CD4-positive, alpha-beta T cell treated with Interleukin-4 for 1 hour (primary cell): ENCODE measurements at regions not wholly inside any gene's neighbourhood (a gene's known extent, or its start where the extent isn't known, plus 50 kb on each side); places are given as distances from the start of the nearest gene placed in this dataset.

Experiments
- DNase-seq, 2 donors: peaks; one replicate each; pipeline ENCODE4 v3.0.0-alpha.2; 2020 to 2022

DNA sequence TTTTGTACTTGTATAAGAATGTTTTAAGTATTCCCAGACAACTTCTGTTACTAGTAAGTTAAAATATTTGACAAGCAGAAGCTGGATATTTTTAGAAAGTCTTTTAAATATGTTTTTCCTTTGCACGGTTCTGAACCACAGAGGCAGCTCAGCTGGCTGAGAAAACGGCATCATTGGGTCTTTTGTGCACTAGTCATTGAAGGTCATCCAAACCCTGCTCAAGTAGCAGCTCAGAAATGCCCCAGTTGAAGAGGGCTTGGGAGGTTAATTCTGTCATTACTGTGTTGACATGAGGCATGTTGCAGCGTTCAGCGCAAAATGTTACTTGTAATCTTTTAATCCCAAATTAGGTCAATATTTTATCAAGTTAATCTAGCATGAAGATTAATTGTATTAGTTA is 383.7 kb upstream of the FAM241A start:
- no peak for DNase-seq

DNA sequence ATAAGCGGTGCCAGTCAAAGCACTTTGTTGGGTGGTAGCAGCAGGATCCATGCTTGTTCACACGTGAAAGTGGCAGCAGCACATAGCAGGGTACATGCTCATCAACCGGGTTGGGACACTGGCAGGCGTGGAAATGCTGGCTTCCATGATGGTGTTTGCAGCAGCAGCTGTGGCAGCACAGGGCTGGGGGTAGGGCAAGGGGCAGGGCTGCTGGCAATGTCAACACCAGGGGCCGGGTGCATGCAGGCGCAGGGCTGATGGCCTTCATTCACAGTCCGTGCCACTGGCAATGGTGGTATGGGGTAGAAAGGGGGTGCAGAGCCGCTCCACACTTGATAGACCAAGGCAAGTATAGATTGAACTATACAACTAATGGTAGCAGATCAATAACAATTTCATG is 374.7 kb upstream of the FAM241A start:
- no peak for DNase-seq

DNA sequence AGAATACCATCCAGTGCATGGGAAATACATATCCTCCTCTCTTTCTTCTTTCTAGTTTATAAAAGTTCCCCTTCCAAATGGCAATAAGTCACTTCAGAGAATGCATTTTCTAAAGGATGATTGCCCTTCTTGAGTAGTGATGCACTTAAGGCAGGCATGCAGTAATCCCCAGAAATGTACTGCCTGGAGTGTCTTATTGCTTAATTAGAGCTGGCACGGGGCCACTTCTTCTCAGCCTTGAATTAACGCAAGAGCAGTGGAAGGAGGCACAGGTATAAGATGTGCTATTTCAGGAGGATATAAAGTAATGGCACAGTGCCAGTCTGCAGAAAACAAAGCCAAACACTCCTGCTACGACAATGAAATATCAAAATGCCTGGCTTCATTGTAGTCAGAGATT is 371.4 kb upstream of the FAM241A start:
- no peak for DNase-seq

DNA sequence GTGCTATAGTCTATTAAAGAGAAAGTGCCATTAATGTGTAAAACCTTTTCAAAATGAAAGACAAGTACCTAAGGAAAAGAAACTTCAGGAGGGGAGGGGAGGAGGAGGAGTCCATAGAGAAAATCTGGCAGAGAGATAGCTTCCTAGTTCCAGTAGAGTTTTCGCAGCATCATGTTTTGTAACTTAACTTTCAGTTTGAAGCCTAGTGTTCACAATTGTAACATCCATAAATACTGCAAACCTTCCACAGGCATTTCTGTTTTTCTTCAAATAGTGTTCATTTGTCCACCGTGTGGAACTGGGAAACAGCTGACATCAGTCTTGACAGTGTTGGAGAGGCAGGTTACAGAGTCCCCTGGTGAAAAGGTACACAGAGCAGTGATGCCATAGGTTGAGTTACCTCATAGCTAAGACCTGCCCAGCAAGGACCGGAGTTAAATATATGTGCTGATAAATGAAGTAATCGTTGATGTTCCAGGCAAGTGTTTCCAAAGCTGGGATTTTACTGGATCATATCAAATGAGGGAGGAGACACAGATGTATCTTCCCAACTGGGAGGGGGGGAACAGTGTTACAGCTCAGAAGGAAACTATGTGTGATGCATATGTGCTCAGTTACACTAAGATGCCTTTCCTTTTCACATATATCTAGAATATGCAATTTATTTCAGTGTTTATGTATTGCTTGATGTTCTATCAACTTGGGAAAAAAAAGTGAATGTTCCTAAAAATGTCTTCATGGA is 369.5 kb upstream of the FAM241A start:
- no peak for DNase-seq

DNA sequence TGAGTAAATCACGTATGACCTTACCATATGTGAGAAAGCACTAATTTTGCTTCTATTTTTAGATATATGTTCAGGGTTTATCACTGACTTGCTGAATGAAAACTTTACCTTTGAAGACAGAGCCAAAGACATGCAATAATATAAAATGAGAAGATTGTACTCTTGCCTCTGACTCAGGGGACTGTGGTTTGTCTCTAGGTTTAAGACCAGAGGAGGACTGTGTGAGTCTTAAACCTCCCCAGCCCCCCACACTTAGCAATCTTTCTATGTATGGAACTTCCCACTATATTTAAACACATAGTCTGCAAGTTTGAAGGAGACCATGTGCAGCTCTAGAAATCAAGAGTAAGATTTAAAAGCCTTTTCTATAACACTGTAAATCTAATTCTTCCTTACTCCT is 368.7 kb upstream of the FAM241A start:
- DNase-seq, result no peak

DNA sequence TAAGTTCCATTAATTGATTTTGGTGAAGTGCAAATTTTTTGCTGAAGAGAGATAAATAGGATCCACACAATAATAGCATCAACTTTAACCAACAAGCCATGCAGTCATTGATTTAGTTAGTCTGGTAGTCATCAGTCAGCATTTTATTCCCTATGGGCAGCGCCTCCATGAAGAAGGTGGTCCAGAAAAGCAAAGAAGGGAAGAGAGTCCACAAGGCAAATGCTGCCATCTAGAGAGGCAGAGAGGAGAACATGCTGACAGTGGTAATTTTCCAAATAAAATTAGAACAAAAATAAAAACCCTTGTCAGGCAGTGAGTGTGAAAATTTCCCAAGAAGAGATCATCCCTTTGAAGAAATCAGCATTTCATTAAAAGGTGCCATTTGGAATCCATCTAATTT is 366.7 kb upstream of the FAM241A start:
- DNase-seq, result no peak

DNA sequence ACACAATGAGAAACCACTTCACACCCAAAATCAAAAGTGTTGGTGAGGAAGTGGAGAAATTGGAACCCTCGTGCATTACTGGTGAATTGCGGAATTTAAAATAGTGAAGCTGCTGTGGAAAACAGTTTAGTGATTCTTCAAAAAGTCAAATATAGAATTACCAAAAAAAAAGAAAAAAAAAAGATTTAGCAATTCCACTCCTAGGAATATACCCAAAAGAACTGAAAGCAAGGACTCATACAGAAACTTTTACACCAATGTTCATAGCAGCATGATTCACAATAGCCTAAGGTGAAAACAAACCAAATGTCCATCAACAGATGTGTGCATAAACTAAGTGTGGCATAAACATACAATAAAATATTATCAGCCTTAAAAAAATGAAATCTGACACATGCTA is 364.3 kb upstream of the FAM241A start:
- DNase-seq, result no peak

DNA sequence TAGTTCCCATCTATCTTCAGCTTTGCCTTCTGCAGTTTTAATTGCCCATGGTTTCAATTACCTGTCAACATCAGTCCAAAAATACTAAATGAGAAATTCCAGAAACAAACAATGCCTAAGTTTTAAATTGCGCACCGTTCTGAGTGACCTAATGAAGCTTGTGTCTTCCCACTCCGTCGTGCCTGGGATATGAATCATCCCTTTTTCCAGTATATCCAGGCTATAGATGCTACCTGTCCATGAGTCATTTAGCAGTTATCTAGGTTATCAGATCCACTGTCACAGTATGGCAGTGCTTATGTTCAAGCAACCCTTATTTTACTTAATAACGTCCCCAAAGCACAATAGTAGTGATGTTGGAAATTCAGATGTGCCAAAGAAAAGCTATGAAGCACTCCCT is 363.6 kb upstream of the FAM241A start:
- DNase-seq, result no peak

DNA sequence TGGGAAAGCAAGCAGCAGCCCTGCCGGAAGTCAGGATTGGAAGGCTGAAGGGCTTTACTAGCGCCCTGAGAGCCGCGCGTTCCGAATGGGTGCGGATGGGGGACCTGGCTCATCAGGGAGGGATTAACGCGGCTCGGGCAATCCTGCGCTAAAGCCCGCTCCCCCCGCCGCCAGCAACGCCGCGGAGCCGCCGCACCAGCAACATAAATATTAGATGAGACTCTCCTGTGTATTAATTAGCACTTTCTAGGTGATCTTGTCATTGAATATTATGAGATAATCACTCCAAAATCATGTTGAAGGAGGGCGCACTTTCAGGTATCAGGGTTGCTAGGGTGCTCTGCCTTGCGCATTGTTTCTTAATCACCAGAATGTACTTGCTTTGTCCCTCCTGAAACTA is 357.2 kb upstream of the FAM241A start:
- no peak for DNase-seq

DNA sequence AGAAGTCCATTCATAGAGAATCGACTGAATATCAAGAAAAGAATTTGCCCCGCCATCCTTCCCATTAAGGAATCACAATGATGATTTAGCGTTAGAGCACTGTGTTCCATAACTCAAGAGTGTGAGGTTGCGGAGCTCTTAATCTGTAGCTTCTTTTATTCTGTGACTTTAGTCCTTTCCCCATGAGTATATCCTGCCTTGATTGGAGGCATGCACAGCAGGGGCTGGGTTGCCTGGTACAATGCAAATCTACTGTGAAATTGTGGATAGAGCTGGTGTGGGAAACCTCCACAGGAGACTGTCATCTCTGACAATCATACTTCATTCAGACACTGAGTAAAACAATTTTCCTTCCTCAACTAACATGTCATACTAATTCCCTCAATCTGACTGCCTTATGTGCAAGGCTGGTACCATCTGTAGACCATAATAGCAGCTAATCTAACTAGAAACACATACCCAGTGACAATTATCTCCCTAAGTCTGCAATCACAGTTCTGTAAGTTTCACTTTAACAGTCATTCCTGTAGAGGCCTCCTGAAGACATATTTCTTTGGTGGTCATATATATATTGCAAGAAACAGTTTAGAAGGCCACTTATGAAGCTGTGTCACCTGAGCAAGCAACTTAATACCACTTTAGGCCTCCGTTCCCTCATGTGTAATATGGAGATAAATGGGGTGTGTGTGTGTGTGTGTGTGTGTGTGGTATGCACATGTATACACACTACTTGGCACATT is 355.2 kb upstream of the FAM241A start:
- no peak for DNase-seq

DNA sequence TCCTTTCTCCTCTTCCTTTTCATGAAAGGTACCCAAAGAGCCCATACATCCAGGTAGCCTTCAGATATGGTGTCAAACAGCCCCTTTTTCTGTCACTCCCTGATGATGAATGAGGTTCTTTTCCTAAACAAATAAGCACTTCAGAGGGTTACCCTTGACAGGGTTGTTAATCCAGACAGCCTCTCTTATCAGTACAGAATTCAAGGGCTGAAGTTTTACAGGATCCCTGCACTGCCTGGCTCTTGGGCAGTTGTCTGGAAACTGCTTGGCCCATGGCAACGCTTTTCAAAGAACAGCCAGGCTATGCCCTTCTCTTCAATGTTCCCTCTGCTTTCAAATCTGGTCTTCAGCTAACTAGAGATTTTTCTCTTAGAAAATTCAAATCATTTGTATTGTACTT is 352.6 kb upstream of the FAM241A start:
- DNase-seq, result no peak

DNA sequence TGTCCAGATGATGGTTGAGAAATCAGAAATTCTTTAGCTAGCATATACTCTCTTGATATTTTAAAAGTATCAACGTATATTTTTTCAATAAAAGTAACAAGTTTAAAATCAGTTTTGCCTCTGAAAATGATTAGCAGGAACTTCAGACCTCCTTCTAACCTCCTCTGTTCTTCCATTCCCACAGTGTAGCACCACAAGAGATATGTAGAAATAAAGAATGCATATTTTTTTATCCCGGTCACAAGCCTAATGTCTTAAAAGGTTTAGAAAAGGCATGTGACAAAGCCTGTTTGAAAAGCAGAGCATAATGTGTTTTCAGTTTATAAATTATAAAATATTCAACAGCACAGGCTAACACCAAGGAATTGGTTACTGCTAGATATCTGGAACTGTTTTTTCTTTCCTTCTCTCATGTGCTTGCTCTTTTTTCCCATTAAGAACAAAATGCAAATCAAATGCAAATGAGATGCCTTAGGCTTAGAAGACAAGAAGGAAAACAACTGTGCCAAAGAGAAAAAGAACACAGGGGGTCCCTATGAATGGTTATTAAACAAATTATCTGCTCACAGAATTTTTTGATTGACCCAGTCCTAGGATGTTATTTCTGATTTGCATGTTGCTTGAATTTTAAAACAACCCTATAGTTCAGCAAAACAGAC is 351.7 kb upstream of the FAM241A start:
- no peak for DNase-seq

DNA sequence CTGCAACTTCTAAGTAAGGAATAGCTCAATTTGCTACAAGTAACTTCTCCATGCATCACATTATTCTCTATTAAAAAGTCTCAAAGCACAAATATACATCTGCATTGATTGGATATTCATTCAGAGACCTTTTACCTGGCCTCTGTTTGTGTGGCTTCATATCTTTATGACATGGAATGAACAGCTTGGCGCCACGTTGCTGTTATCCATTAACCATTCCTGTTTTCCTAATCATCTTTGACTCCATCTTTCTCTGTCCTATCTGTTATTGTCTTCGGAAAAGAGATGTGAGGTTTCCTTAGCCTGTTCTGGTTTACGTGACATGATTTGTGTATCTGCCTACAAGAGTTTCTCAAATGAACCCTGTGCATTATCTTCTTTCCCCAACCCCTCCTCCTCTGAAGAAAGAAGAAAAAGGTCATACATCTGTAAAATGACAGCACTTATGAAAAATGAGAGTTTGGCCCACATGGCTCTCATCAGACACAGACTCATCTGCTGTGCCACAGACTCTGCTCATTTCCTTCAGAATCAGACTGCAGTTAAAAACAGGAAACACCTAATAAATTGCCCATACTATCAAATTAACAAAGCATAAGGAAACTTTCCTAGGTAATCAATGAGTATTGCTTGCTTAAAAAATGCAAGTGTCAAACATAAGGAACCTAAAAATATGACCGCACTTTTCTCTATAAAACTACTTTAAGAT is 347.6 kb upstream of the FAM241A start:
- DNase-seq, result no peak

DNA sequence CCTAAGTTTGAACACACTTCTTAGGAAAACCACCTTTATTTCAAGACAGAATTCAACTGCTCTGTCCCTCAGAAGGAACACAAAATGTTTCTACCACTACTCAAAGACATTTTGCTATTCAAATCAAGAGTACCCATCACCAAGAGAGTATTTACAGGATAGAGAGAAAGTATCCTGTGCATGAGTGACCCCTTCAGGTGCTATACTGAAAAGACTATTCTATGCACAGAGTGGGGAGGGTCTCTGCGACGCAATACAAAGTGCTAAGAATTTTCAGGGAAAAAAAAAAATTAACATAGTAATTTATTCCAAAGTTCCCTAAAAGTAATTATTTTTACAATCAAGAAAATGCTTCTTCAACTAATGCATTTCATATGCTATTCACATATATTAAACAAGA is 346.4 kb upstream of the FAM241A start:
- no peak for DNase-seq

DNA sequence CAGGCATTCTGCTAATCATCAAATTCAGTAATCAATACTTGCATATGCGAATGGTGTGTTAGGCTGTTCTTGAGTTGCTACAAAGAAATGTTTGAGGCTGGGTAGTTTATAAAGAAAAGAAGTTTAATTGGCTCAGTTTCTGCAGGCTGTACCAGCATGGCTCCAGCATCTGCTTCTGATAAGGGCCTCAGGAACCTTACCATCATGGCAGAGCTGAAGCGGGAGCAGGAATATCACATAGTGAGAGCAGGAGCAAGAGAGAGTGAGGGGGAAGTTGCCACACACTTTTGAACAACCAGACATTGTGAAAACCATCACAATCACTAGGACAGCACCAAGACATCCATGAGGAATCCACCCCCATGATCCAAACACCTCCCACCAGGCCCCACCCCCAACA is 344.7 kb upstream of the FAM241A start:
- no peak for DNase-seq

DNA sequence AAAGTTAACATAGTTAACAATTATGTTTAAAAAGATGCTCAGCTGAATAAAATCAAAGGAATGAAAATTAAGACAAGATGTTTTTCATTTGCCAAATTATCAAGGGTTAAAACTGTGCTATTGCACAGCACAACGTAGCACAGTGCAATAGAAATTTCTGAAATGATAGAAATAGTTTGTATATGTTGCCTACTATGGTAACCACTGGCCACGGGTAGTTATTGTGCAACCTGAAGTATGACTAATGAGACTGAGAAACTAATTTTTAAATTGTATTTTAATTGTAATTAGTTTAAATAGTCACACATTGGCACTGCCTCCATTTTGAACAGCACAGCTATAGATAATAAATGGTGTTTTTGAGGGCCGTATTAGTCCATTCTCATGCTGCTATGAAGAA is 343.1 kb upstream of the FAM241A start:
- DNase-seq, result no peak

DNA sequence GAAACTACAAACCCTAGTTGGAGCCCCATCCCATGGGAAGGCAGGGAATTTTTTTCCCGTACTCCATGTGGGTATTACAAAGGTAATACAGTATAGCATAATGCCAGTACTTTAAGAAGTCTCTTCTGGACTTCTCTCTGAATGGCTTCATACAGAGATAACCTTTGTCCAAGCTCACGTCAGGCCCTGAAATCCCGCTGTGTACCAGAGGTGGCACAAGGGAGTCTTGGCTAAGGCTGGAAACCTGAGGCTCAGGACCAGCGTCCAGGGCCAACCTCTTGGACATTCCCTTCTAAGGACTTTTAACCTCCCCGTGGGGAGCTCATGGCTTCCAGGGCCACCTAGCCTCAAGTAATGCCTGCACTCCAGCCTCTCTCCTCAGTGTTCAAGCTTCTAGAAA is 338.9 kb upstream of the FAM241A start:
- no peak for DNase-seq

DNA sequence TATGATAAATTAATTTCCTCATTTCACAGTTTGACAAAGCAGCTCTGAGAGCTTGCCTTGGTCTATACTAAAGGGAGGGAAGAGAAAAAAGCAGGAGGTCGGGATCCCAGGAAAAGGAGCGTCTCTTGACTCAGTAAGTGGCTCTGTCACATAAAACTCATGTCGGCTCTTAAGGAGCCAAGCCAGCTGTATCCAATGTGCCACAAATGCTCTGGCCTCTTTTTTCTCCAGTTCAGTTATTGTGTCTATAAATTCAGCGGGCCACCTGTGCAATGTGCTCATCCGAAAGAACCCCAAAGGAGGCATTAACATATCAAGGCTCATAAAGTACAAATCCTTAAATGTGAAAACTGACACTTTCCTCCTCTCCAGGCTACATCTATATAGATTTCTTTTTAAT is 337.7 kb upstream of the FAM241A start:
- DNase-seq, result no peak

DNA sequence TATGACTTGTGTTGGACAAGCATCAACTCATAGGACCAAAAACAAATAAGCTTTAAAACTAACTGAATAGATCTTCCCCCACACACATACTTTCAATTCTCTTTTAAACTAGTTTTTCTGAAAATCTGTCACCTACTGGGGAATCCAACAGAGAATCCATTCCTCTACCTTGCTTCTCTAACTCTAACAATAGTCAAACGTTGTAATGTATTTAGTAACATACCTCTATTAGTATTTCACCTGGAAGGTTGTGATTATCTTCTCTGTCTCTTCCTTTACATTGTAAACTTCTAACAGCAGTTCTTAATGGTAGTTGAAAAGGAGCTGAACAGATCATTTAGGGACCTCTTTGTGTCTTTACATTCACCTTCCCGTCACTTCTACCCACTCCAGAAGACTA is 337.1 kb upstream of the FAM241A start:
- no peak for DNase-seq

DNA sequence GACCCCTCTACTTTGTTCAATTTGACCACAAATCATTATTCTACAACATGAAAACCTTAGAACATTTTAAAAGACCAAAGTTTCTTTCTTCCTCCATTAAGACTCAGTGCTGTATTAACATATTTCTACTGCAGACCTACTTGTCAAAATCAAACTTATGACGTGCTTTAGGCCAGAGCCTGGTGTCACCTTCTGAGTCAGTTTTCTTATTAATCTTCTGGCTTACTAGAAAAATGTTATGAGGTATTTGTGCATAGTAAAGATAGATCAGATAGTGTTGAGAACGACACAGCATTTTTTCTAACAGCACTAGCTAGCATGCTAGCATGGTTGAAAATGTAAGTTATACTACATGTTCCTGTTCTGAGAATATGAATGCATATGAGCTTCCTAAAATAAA is 333.6 kb upstream of the FAM241A start:
- DNase-seq, result no peak

DNA sequence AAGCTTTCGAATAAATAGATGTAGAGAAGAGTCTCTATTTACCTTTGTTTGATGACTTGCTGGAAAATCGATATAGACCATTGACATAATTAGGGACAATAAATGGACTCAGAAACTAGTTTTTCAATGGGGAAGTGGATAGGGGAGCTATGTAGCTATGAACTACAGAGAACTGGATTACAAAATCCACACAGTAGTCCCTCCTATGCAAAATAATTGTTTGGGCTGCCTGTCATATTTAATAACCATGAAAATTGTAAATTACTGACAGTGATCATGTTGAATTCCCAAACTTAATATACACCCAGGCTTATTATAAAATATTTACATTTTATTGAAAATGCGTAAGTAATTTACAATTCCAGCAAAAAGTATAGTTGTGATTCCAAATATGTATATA is 333.1 kb upstream of the FAM241A start:
- DNase-seq, result no peak

DNA sequence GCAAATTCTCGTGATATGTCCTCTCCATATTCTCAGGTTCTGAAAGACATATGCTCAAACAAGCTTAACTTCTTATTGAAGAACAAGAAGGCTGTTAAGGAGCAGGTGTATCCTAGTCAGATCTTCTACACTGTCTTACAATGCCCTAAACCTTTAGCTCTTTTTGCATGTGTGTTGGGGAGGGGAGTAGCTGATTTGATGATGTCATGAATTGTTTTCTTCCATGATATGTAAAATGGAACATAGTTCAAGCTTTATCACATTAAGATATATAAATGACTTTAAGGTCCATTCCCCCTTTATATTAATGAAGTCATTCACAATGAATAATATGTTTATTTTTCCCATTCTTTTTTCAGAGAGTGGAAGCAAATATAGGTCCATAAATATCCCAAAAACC is 332.5 kb upstream of the FAM241A start:
- no peak for DNase-seq

DNA sequence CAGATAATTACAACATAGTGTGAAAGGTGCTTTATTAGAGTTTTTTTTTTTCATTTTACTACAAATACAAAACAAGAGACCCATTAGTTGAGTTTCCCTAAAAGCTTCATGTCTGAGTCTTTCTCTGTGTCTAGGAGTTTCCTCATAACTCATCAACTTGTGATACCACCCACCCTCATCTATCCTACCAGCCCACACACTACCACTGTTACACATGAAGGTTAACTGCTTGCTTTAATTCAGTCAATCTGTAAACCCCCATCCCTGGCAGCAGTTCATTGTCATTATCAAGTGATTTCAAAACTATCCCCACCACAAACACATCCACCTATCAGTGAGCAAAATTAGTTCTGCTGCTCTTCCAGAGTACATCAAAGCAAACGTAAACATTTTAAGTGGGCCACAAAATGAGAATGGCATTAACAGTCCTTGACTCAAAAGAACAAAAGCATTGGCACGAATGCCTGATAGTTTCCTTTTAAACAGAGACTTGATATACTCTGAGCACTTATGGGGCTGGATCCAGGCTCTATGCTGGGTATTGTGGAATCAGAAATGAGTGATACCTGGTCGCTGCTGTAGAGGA is 331.6 kb upstream of the FAM241A start:
- DNase-seq, result no peak
